A673 (cell line): ENCODE measurements at regions not wholly inside any gene's neighbourhood (a gene's known extent, or its start where the extent isn't known, plus 50 kb on each side); places are given as distances from the start of the nearest gene placed in this dataset.

ENCODE experiments used
- BruUV-seq: library from RNA; stranded (reverse); fragments of 400-500 nt; replicated peaks from 2 replicates; lab custom pipeline; 2021; lab: Mats Ljungman, UMichigan
- CTCF ChIA-PET: fragments of 300-600 bp; sonication (Branson Sonifier 250); formaldehyde crosslinking; loops from one replicate; lab custom pipeline; 2022; ENCODE audit warnings: antibody characterized with exemption; lab: Charles Lee
- POLR2A ChIA-PET: fragments of 300-600 bp; sonication (Branson Sonifier 250); formaldehyde crosslinking; loops from one replicate; lab custom pipeline; 2022; ENCODE audit warnings: antibody characterized with exemption; ENCODE audit not compliant: low non-redundant PET; lab: Charles Lee
- DNase-seq: peaks from one replicate; pipeline ENCODE4 v3.0.0-alpha.2; 2015; ENCODE audit warnings: low spot score
- H3K27ac ChIP-seq: fragments of 200-600 bp; sonication (generic); 2 replicates; pipeline ENCODE4 v1.5.1; 2016; ENCODE audit warnings: mixed run types, low read depth, mild to moderate bottlenecking, mixed read lengths, antibody characterized with exemption, low read length; ENCODE audit not compliant: poor library complexity, severe bottlenecking
- H3K27me3 ChIP-seq: fragments of 200-600 bp; sonication (generic); replicated peaks from 2 replicates; pipeline ENCODE4 v1.6.1; 2017; ENCODE audit warnings: mixed run types, low read depth, mild to moderate bottlenecking, mixed read lengths, antibody characterized with exemption, low read length; ENCODE audit not compliant: insufficient read depth, poor library complexity
- H3K36me3 ChIP-seq: fragments of 200-600 bp; sonication (generic); 2 replicates; pipeline ENCODE4 v1.6.1; 2016; ENCODE audit warnings: mixed run types, mild to moderate bottlenecking, mixed read lengths, antibody characterized with exemption, low read length; ENCODE audit not compliant: insufficient read depth, poor library complexity, severe bottlenecking
- H3K4me1 ChIP-seq: fragments of 200-600 bp; sonication (generic); 2 replicates; pipeline ENCODE4 v1.6.1; 2017; ENCODE audit warnings: mixed run types, mild to moderate bottlenecking, mixed read lengths, antibody characterized with exemption, low read length; ENCODE audit not compliant: insufficient read depth, poor library complexity, severe bottlenecking
- H3K4me3 ChIP-seq: fragments of 200-600 bp; sonication (generic); 2 replicates; pipeline ENCODE4 v1.5.1; 2016; ENCODE audit warnings: low read depth, mixed run types, mild to moderate bottlenecking, mixed read lengths, low read length; ENCODE audit not compliant: poor library complexity, severe bottlenecking
- H3K9me3 ChIP-seq: fragments of 200-600 bp; sonication (generic); 2 replicates; pipeline ENCODE4 v1.6.1; 2016; ENCODE audit warnings: mixed run types, low read depth, mild to moderate bottlenecking, mixed read lengths, antibody characterized with exemption, low read length; ENCODE audit not compliant: poor library complexity, severe bottlenecking
- EZH2 ChIP-seq: fragments of 200-600 bp; sonication (generic); IDR thresholded peaks from 2 replicates; pipeline ENCODE4 v1.6.1; 2017; ENCODE audit warnings: borderline replicate concordance, low read depth, mild to moderate bottlenecking, mixed read lengths, antibody characterized with exemption, low read length; ENCODE audit not compliant: poor library complexity, severe bottlenecking
- intact Hi-C: fragments of 100-400 bp; cut with micrococcal nuclease; formaldehyde crosslinking; loops from one replicate; pipeline ENCODE4 v1.10.0; 2022; ENCODE audit not compliant: unreplicated experiment
- TF ChIP-seq, protein P1 (sequence below): fragments of 300-800, 200-600 bp; sonication (generic); conservative IDR thresholded peaks from 2 replicates; pipeline ENCODE4 v1.5.1; 2017; ENCODE audit warnings: low read depth, mild to moderate bottlenecking, antibody characterized with exemption, low read length, moderate library complexity, mixed read lengths

DNA sequence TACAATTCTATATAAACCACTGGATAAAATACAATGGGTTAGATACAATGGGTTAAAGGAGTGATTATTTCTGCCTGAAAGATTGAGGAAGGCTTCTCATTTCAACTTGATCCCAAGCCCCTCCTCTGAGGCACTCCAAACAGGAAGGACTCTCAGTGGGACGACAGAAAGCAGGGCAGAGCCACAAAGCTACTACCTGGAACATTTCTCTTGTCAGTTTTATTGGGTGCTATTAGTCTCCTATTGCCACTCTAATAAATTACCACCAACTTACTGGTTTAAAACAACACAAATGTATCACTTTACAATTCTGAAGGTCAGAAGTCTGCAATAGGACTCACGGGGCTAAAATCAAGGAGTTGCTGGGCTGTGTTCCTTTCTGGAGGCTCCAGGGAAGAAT lies 146.7 kb downstream of the MREG start:
- POLR2A ChIA-PET = interaction anchor here (0.5 kb wide), 1 partner anchor 132 kb away, joined by 3 read pairs; no protein-coding TSS in a partner anchor

DNA sequence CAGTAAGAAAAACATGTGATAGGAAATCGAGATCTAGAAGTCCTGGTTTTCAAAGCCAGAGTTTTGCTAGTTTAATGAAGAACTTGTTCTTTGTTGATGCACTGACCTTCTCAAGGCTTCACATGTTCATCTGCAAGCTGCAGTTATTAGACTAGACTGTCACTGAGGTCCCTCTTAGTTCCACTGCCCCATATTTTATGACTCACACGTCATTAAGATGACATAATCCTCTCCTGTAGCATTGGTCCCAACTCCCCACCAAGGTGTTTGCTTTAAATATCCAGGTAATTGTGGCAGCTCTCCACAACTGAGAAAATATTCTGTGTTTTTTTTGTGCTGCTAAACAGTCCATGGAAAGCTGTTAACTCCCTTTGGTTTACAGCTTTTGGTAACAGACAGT lies 149.7 kb downstream of the MREG start:
- no peaks in the 10 kb centered on the region for H3K9me3 ChIP-seq
- TF ChIP-seq, protein P1, sequence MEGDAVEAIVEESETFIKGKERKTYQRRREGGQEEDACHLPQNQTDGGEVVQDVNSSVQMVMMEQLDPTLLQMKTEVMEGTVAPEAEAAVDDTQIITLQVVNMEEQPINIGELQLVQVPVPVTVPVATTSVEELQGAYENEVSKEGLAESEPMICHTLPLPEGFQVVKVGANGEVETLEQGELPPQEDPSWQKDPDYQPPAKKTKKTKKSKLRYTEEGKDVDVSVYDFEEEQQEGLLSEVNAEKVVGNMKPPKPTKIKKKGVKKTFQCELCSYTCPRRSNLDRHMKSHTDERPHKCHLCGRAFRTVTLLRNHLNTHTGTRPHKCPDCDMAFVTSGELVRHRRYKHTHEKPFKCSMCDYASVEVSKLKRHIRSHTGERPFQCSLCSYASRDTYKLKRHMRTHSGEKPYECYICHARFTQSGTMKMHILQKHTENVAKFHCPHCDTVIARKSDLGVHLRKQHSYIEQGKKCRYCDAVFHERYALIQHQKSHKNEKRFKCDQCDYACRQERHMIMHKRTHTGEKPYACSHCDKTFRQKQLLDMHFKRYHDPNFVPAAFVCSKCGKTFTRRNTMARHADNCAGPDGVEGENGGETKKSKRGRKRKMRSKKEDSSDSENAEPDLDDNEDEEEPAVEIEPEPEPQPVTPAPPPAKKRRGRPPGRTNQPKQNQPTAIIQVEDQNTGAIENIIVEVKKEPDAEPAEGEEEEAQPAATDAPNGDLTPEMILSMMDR = no peak
- no peak for TF ChIP-seq EZH2
- H3K4me1 ChIP-seq = peaks cover 23% of the 10 kb centered on the region
- no peaks in the 10 kb centered on the region for H3K36me3 ChIP-seq
- POLR2A ChIA-PET = no interaction called here
- H3K27me3 ChIP-seq = no peaks in the 10 kb centered on the region
- CTCF ChIA-PET = no interaction called here
- no peak overlapping the region for H3K4me3 ChIP-seq
- intact Hi-C loops = no loop called here
- H3K27ac ChIP-seq = no peak overlapping the region
- no peak for DNase-seq
- BruUV-seq = no TSS peak

More for the DNA sequence above, 146.7 kb downstream of the MREG start:
- no TSS peak for BruUV-seq
- CTCF ChIA-PET = no interaction called here
- intact Hi-C loops = no loop called here
- H3K9me3 ChIP-seq = no peaks in the 10 kb centered on the region
- H3K27ac ChIP-seq = peak overlapping the region; percentile 68
- no peak overlapping the region for H3K4me3 ChIP-seq
- peak; percentile 62 for DNase-seq
- TF ChIP-seq EZH2 = no peak
- TF ChIP-seq, protein P1 = no peak
- no peaks in the 10 kb centered on the region for H3K27me3 ChIP-seq
- H3K4me1 ChIP-seq = peaks cover 34% of the 10 kb centered on the region
- H3K36me3 ChIP-seq = no peaks in the 10 kb centered on the region

DNA sequence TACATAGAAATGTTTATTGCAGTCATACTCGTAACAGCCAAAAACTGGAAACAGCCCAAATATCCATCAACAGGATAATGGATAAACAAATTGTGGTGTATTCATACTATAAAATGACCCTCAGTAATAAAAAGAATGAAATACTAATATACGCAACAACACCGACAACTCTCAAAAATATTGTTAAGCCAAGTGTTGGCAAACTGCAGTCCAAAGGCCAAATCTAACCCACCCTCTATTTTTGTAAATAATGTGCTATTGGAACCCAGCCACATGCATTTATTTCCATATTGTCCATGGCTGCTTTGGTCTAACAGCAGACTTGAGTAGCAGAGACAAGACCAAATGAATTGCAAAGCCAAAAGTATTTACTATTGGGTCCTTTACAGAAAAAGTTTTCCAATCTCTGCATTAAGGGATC lies 151.0 kb downstream of the MREG start:
- no peaks in the 10 kb centered on the region for H3K27me3 ChIP-seq
- no peaks in the 10 kb centered on the region for H3K9me3 ChIP-seq
- TF ChIP-seq EZH2 = no peak
- TF ChIP-seq, protein P1 = no peak
- no peak overlapping the region for H3K27ac ChIP-seq
- no peak for DNase-seq
- no peaks in the 10 kb centered on the region for H3K36me3 ChIP-seq
- H3K4me1 ChIP-seq = peaks cover 15% of the 10 kb centered on the region
- intact Hi-C loops = no loop called here
- BruUV-seq = no TSS peak
- no peak overlapping the region for H3K4me3 ChIP-seq
- CTCF ChIA-PET = no interaction called here
- POLR2A ChIA-PET = no interaction called here
